ENCODE measurements at regions not wholly inside any gene's neighbourhood (a gene's known extent, or its start where the extent isn't known, plus 50 kb on each side); places are given as distances from the start of the nearest gene placed in this dataset.
"Not testable (repeated sequence)": the region's sequence is repeated elsewhere in the genome, so short reads cannot be mapped to it uniquely, and the experiment has no call there.

DNA sequence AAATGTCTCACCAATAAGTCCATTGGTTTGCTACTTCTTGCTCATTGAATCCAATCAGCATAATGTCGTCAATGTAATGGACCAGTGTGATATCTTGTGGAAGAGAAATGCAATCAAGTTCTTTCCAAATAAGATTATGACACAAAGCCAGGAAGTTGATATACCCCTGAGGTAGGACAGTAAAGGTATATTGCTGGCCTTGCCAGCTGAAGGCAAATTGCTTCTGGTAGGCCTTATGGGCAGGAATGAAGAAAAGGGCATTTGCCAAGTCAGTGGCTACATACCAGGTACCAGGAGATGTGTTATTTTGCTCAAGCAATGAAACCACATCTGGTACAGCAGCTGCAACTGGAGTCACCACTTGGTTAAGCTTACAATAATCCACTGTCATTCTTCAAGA lies 276.1 kb downstream of the C12orf75 start:
- FAIRE-seq; H3K4me3 ChIP-seq; CTCF ChIA-PET; intact Hi-C loops (cut with micrococcal nuclease; ENCODE audit: unreplicated experiment); in situ Hi-C loops (cut with MboI); BruUV-seq (replicated peaks); ATAC-seq; H3K4me2 ChIP-seq (ENCODE audit: control insufficient read depth, insufficient read depth); H2AFZ ChIP-seq (ENCODE audit: control insufficient read depth, low read depth, low read length); SMC1A ChIA-PET (ENCODE audit: uncharacterized antibody, unreplicated experiment); H3K9me3 ChIP-seq (replicated peaks; ENCODE audit: control insufficient read depth, insufficient read depth, low read length); H3K79me2 ChIP-seq (ENCODE audit: control insufficient read depth, insufficient read depth, low read length); H3K27ac ChIP-seq (ENCODE audit: control insufficient read depth, insufficient read depth); POLR2A ChIA-PET; H4K20me1 ChIP-seq (ENCODE audit: control insufficient read depth, insufficient read depth); H3K27me3 ChIP-seq (replicated peaks in 1 of 2; ENCODE audit: control insufficient read depth in 2 of 2, insufficient read depth in 2 of 2, low read length in 1 of 2); RAD21 ChIA-PET (ENCODE audit: unreplicated experiment); DNase-seq (ENCODE audit: low read depth, low spot score); H3K36me3 ChIP-seq (ENCODE audit: control insufficient read depth in 2 of 2, insufficient read depth in 2 of 2, low read length in 1 of 2); H3K9ac ChIP-seq (ENCODE audit: control insufficient read depth, insufficient read depth, low read length); H3K4me1 ChIP-seq (ENCODE audit: control insufficient read depth, insufficient read depth, low read length): not testable (repeated sequence)
- 33% methylated on average over 1 of the region's 1 CpG for WGBS (ENCODE audit: insufficient coverage, insufficient replicate concordance, low lambda C conversion rate, missing lambda C conversion rate)

- ATAC-seq; RAD21 ChIA-PET (ENCODE audit: unreplicated experiment): not testable (repeated sequence)
- WGBS (ENCODE audit: insufficient coverage, insufficient replicate concordance, low lambda C conversion rate, missing lambda C conversion rate) = 29% methylated on average over 3 of the region's 3 CpGs
These were observed 278.5 kb downstream of the C12orf75 start for GRCh38 chr12:105609001-105609400.

GRCh38 chr12:105610459-105610858 lies 280.0 kb downstream of the C12orf75 start:
- DNase-seq (ENCODE audit: low read depth, low spot score) (no peak), FAIRE-seq (no peak), ATAC-seq (no peak)
- no peaks in the 10 kb centered on the region for H3K4me1 ChIP-seq (ENCODE audit: control insufficient read depth, insufficient read depth, low read length)
- H4K20me1 ChIP-seq (ENCODE audit: control insufficient read depth, insufficient read depth) = no peaks in the 10 kb centered on the region
- H3K79me2 ChIP-seq (ENCODE audit: control insufficient read depth, insufficient read depth, low read length) = no peaks in the 10 kb centered on the region
- CTCF ChIA-PET = no interaction called here
- in situ Hi-C loops (cut with MboI) = no loop called here
- H3K9ac ChIP-seq (ENCODE audit: control insufficient read depth, insufficient read depth, low read length) = no peak overlapping the region
- H3K4me3 ChIP-seq = no peak overlapping the region
- H3K4me2 ChIP-seq (ENCODE audit: control insufficient read depth, insufficient read depth) = no peak overlapping the region
- no peaks in the 10 kb centered on the region for H3K36me3 ChIP-seq (ENCODE audit: control insufficient read depth in 2 of 2, insufficient read depth in 2 of 2, low read length in 1 of 2)
- WGBS (ENCODE audit: insufficient coverage, insufficient replicate concordance, low lambda C conversion rate, missing lambda C conversion rate) = 10% methylated on average over 5 of the region's 5 CpGs
- no TSS peak for BruUV-seq (replicated peaks)
- POLR2A ChIA-PET = no interaction called here
- H3K27me3 ChIP-seq (replicated peaks in 1 of 2; ENCODE audit: control insufficient read depth in 2 of 2, insufficient read depth in 2 of 2, low read length in 1 of 2) = no peaks in the 10 kb centered on the region
- intact Hi-C loops (cut with micrococcal nuclease; ENCODE audit: unreplicated experiment) = no loop called here
- H3K27ac ChIP-seq (ENCODE audit: control insufficient read depth, insufficient read depth) = no peak overlapping the region
- no peak overlapping the region for H2AFZ ChIP-seq (ENCODE audit: control insufficient read depth, low read depth, low read length)
- H3K9me3 ChIP-seq (replicated peaks; ENCODE audit: control insufficient read depth, insufficient read depth, low read length) = no peaks in the 10 kb centered on the region
- SMC1A ChIA-PET (ENCODE audit: uncharacterized antibody, unreplicated experiment) = no interaction called here
- RAD21 ChIA-PET (ENCODE audit: unreplicated experiment) = no interaction called here
- TF ChIP-seq KLF5 (IDR thresholded peaks at IDR 0.05; ENCODE audit: partially characterized antibody) (no peak), SIN3A (IDR thresholded peaks at IDR 0.05; ENCODE audit: low read depth, low read length) (no peak)
- TF ChIP-seq, protein P1, sequence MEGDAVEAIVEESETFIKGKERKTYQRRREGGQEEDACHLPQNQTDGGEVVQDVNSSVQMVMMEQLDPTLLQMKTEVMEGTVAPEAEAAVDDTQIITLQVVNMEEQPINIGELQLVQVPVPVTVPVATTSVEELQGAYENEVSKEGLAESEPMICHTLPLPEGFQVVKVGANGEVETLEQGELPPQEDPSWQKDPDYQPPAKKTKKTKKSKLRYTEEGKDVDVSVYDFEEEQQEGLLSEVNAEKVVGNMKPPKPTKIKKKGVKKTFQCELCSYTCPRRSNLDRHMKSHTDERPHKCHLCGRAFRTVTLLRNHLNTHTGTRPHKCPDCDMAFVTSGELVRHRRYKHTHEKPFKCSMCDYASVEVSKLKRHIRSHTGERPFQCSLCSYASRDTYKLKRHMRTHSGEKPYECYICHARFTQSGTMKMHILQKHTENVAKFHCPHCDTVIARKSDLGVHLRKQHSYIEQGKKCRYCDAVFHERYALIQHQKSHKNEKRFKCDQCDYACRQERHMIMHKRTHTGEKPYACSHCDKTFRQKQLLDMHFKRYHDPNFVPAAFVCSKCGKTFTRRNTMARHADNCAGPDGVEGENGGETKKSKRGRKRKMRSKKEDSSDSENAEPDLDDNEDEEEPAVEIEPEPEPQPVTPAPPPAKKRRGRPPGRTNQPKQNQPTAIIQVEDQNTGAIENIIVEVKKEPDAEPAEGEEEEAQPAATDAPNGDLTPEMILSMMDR (IDR thresholded peaks at IDR 0.05 in 2 of 3, conservative IDR thresholded peaks at IDR 0.05 in 1 of 3; ENCODE audit: control insufficient read depth in 2 of 3, extremely low read depth in 1 of 3, insufficient read depth in 1 of 3, low read depth in 3 of 3, low read length in 3 of 3) = no peak
- TF ChIP-seq, protein P2, sequence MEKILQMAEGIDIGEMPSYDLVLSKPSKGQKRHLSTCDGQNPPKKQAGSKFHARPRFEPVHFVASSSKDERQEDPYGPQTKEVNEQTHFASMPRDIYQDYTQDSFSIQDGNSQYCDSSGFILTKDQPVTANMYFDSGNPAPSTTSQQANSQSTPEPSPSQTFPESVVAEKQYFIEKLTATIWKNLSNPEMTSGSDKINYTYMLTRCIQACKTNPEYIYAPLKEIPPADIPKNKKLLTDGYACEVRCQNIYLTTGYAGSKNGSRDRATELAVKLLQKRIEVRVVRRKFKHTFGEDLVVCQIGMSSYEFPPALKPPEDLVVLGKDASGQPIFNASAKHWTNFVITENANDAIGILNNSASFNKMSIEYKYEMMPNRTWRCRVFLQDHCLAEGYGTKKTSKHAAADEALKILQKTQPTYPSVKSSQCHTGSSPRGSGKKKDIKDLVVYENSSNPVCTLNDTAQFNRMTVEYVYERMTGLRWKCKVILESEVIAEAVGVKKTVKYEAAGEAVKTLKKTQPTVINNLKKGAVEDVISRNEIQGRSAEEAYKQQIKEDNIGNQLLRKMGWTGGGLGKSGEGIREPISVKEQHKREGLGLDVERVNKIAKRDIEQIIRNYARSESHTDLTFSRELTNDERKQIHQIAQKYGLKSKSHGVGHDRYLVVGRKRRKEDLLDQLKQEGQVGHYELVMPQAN (conservative IDR thresholded peaks at IDR 0.05) = no peak
- TF ChIP-seq, protein P3, sequence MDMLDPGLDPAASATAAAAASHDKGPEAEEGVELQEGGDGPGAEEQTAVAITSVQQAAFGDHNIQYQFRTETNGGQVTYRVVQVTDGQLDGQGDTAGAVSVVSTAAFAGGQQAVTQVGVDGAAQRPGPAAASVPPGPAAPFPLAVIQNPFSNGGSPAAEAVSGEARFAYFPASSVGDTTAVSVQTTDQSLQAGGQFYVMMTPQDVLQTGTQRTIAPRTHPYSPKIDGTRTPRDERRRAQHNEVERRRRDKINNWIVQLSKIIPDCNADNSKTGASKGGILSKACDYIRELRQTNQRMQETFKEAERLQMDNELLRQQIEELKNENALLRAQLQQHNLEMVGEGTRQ (IDR thresholded peaks at IDR 0.05; ENCODE audit: borderline replicate concordance, low read depth, low read length) = no peak

More at GRCh38 chr12:105609001-105609400, 278.5 kb downstream of the C12orf75 start:
- H3K27me3 ChIP-seq (replicated peaks in 1 of 2; ENCODE audit: control insufficient read depth in 2 of 2, insufficient read depth in 2 of 2, low read length in 1 of 2); H4K20me1 ChIP-seq (ENCODE audit: control insufficient read depth, insufficient read depth); CTCF ChIA-PET; intact Hi-C loops (cut with micrococcal nuclease; ENCODE audit: unreplicated experiment); H3K27ac ChIP-seq (ENCODE audit: control insufficient read depth, insufficient read depth); H3K4me3 ChIP-seq; H3K79me2 ChIP-seq (ENCODE audit: control insufficient read depth, insufficient read depth, low read length); POLR2A ChIA-PET; H3K9ac ChIP-seq (ENCODE audit: control insufficient read depth, insufficient read depth, low read length); H3K4me1 ChIP-seq (ENCODE audit: control insufficient read depth, insufficient read depth, low read length); DNase-seq (ENCODE audit: low read depth, low spot score); FAIRE-seq; H3K9me3 ChIP-seq (replicated peaks; ENCODE audit: control insufficient read depth, insufficient read depth, low read length); in situ Hi-C loops (cut with MboI); H2AFZ ChIP-seq (ENCODE audit: control insufficient read depth, low read depth, low read length); BruUV-seq (replicated peaks); H3K36me3 ChIP-seq (ENCODE audit: control insufficient read depth in 2 of 2, insufficient read depth in 2 of 2, low read length in 1 of 2); SMC1A ChIA-PET (ENCODE audit: uncharacterized antibody, unreplicated experiment); H3K4me2 ChIP-seq (ENCODE audit: control insufficient read depth, insufficient read depth): not testable (repeated sequence)
